Liver (tissue), 7 donors: ENCODE measurements at regions not wholly inside any gene's neighbourhood (a gene's known extent, or its start where the extent isn't known, plus 50 kb on each side); places are given as distances from the start of the nearest gene placed in this dataset.

Experiments used
- DNase-seq: peaks from one replicate; pipeline ENCODE4 v3.0.0-alpha.2; 2017; ENCODE audit warnings: low spot score
- H3K27ac ChIP-seq, 2 donors: one replicate each; pipeline ENCODE4 v1.7.0; 2013; ENCODE audit warnings: inconsistent platforms in 2 of 2, low read length in 2 of 2, control low read depth in 1 of 2, low read depth in 1 of 2, mild to moderate bottlenecking in 1 of 2
- H3K27me3 ChIP-seq, 4 donors: one replicate each; pipeline versions ENCODE4 v1.6.1 to v1.7.0; 2013; ENCODE audit warnings: low read length in 3 of 4, inconsistent platforms in 1 of 4, mild to moderate bottlenecking in 1 of 4, moderate library complexity in 1 of 4; ENCODE audit not compliant: control insufficient read depth in 4 of 4, insufficient read depth in 4 of 4
- H3K36me3 ChIP-seq, 4 donors: one replicate each; pipeline versions ENCODE4 v1.6.1 to v1.7.0; 2013; ENCODE audit warnings: low read length in 3 of 4, mild to moderate bottlenecking in 3 of 4, low read depth in 1 of 4, moderate library complexity in 1 of 4; ENCODE audit not compliant: control insufficient read depth in 4 of 4, insufficient read depth in 3 of 4
- H3K4me1 ChIP-seq, 4 donors: one replicate each; pipeline versions ENCODE4 v1.6.1 to v1.7.0; 2013; ENCODE audit warnings: low read length in 3 of 4, mild to moderate bottlenecking in 3 of 4, moderate library complexity in 1 of 4; ENCODE audit not compliant: control insufficient read depth in 4 of 4, insufficient read depth in 4 of 4
- H3K4me3 ChIP-seq, 3 donors: one replicate each; pipeline versions ENCODE4 v1.6.1 to v1.7.0; 2013; ENCODE audit warnings: low read length in 3 of 3, control low read depth in 1 of 3, low read depth in 1 of 3, mild to moderate bottlenecking in 1 of 3
- H3K9ac ChIP-seq, 2 donors: one replicate each; pipeline ENCODE4 v1.7.0; 2013; ENCODE audit warnings: low read length in 2 of 2, mild to moderate bottlenecking in 2 of 2, moderate library complexity in 2 of 2, control low read depth in 1 of 2, low read depth in 1 of 2
- H3K9me3 ChIP-seq, 4 donors: one replicate each; pipeline versions ENCODE4 v1.6.1 to v1.7.0; 2013; ENCODE audit warnings: low read length in 3 of 4; ENCODE audit not compliant: control insufficient read depth in 4 of 4
- EGR1 ChIP-seq, 2 donors: IDR thresholded peaks; 2 replicates each; pipeline ENCODE4 v1.6.1; 2016 to 2018; ENCODE audit warnings: antibody characterized with exemption in 2 of 2, low read depth in 2 of 2
- FOXA1 ChIP-seq: IDR thresholded peaks from 2 replicates; pipeline ENCODE4 v1.6.1; 2016; ENCODE audit warnings: antibody characterized with exemption
- FOXA2 ChIP-seq: IDR thresholded peaks from 2 replicates; pipeline ENCODE4 v1.6.1; 2016; ENCODE audit warnings: antibody characterized with exemption
- GABPA ChIP-seq, 2 donors: IDR thresholded peaks in 1 of 2; conservative IDR thresholded peaks in 1 of 2; 2 replicates each; pipeline ENCODE4 v1.6.1; 2016; ENCODE audit warnings: antibody characterized with exemption in 2 of 2, mild to moderate bottlenecking in 1 of 2, moderate library complexity in 1 of 2
- HNF4A ChIP-seq, 2 donors: conservative IDR thresholded peaks; 2 replicates each; pipeline ENCODE4 v1.6.1; 2016; ENCODE audit warnings: antibody characterized with exemption in 2 of 2, mild to moderate bottlenecking in 2 of 2
- HNF4G ChIP-seq: IDR thresholded peaks from 2 replicates; pipeline ENCODE4 v1.6.1; 2016; ENCODE audit warnings: antibody characterized with exemption
- JUND ChIP-seq, 2 donors: IDR thresholded peaks; 2 replicates each; pipeline ENCODE4 v1.6.1; 2016; ENCODE audit warnings: antibody characterized with exemption in 2 of 2
- NR2F2 ChIP-seq: IDR thresholded peaks from 2 replicates; pipeline ENCODE4 v1.6.1; 2016; ENCODE audit warnings: antibody characterized with exemption
- RAD21 ChIP-seq, 2 donors: IDR thresholded peaks; 2 replicates each; pipeline ENCODE4 v1.6.1; 2016; ENCODE audit warnings: antibody characterized with exemption in 2 of 2, mild to moderate bottlenecking in 2 of 2
- RXRA ChIP-seq, 2 donors: IDR thresholded peaks; 2 replicates each; pipeline ENCODE4 v1.6.1; 2017 to 2018; ENCODE audit warnings: antibody characterized with exemption in 2 of 2, mild to moderate bottlenecking in 1 of 2
- SP1 ChIP-seq: IDR thresholded peaks from 2 replicates; pipeline ENCODE4 v1.6.1; 2018; ENCODE audit warnings: antibody characterized with exemption, mild to moderate bottlenecking
- TAF1 ChIP-seq: conservative IDR thresholded peaks from 2 replicates; pipeline ENCODE4 v1.6.1; 2016; ENCODE audit warnings: antibody characterized with exemption, mild to moderate bottlenecking
- YY1 ChIP-seq: IDR thresholded peaks from 2 replicates; pipeline ENCODE4 v1.6.1; 2016; ENCODE audit warnings: antibody characterized with exemption, mild to moderate bottlenecking
- whole genome bisulfite sequencing: extraction: QIAGEN DNeasy Blood & Tissue Kit; methylation state at CpG from one replicate; pipeline ENCODE4 v1.1.7; 2013; 5-methylcytosine and 5-hydroxymethylcytosine counted together
- TF ChIP-seq, protein P1 (sequence below): IDR thresholded peaks from 2 replicates; pipeline ENCODE4 v1.6.1; 2016; ENCODE audit warnings: antibody characterized with exemption
- TF ChIP-seq, protein P2 (sequence below): IDR thresholded peaks from 2 replicates; pipeline ENCODE4 v1.6.1; 2016; ENCODE audit warnings: antibody characterized with exemption
- TF ChIP-seq, protein P3 (sequence below): IDR thresholded peaks from 2 replicates; pipeline ENCODE4 v1.6.1; 2016; ENCODE audit warnings: antibody characterized with exemption, mild to moderate bottlenecking
- donor health status: healthy.
- donor health status: healthy.
- donor health status: healthy.
- donor health status: healthy.

DNA sequence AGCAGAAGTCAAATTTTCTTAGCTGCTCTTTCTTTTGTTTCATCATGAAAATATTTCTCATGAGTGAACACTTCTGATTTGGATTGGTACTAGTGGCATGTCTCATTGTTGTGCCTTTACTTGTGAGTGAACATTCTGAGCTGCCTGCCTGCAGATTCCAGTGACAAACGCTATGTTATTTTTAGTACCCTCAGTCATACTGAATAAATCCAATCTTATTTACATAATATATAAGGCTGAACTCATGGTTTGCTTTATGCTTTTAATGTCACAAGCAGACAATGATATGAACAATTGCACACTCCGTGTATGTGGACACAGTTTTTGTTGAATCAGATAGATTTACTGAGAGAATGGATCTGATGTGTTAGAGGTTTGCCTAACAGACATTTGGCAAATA, 67.8 kb downstream of the ACTBL2 start:
- H3K9ac ChIP-seq: no peak overlapping the region
- H3K9me3 ChIP-seq: no peaks in the 10 kb centered on the region
- H3K36me3 ChIP-seq: no peaks in the 10 kb centered on the region
- 80% methylated on average over 2 of the region's 2 CpGs for WGBS
- no peak for TF ChIP-seq JUND (IDR thresholded peaks at IDR 0.05)
- TF ChIP-seq FOXA2: no peak
- TF ChIP-seq YY1: no peak
- TF ChIP-seq HNF4G: no peak
- TF ChIP-seq, protein P1, sequence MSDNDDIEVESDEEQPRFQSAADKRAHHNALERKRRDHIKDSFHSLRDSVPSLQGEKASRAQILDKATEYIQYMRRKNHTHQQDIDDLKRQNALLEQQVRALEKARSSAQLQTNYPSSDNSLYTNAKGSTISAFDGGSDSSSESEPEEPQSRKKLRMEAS: no peak
- TF ChIP-seq RAD21 (IDR thresholded peaks at IDR 0.05): no peak
- no peak for TF ChIP-seq NR2F2
- H3K4me1 ChIP-seq: peaks cover 0 to 9% (median 3%) of the 10 kb centered on the region in 4 donors
- H3K4me3 ChIP-seq: no peak overlapping the region
- no peak for DNase-seq
- H3K27ac ChIP-seq: no peak overlapping the region
- H3K27me3 ChIP-seq: no peaks in the 10 kb centered on the region

DNA sequence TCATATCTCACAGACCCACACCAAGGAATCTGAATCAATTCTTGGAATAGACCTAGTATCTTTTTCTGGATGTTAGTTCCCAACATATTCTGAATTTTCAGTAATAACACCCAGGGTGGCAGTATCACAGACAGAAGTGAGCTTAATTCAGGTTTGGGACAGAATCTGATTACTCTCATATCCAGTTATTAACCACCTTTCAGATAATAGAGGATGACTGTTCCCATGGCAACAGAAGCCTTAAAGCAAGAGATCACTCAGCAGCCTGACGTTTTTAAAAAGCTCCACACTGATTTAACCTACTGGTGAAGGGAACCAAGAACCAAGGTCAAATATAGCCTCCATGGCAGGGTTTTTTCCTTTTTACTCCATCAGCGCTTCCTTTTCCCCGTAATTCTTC, 68.4 kb downstream of the ACTBL2 start:
- TF ChIP-seq HNF4A (conservative IDR thresholded peaks at IDR 0.05): no peak
- TF ChIP-seq RAD21 (IDR thresholded peaks at IDR 0.05): no peak
- no peak for TF ChIP-seq FOXA1
- no peak for TF ChIP-seq HNF4G
- TF ChIP-seq RXRA (IDR thresholded peaks at IDR 0.05): no peak
- TF ChIP-seq, protein P1: no peak
- TF ChIP-seq SP1: no peak
- TF ChIP-seq GABPA (IDR thresholded peaks at IDR 0.05 in 1 of 2, conservative IDR thresholded peaks at IDR 0.05 in 1 of 2): no peak
- no peak for TF ChIP-seq TAF1
- TF ChIP-seq, protein P2, sequence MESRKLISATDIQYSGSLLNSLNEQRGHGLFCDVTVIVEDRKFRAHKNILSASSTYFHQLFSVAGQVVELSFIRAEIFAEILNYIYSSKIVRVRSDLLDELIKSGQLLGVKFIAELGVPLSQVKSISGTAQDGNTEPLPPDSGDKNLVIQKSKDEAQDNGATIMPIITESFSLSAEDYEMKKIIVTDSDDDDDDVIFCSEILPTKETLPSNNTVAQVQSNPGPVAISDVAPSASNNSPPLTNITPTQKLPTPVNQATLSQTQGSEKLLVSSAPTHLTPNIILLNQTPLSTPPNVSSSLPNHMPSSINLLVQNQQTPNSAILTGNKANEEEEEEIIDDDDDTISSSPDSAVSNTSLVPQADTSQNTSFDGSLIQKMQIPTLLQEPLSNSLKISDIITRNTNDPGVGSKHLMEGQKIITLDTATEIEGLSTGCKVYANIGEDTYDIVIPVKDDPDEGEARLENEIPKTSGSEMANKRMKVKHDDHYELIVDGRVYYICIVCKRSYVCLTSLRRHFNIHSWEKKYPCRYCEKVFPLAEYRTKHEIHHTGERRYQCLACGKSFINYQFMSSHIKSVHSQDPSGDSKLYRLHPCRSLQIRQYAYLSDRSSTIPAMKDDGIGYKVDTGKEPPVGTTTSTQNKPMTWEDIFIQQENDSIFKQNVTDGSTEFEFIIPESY: no peak
- no peak for TF ChIP-seq EGR1 (IDR thresholded peaks at IDR 0.05; ENCODE audit: low read depth in 2 of 2)
- TF ChIP-seq YY1: no peak
- no peak overlapping the region for H3K9ac ChIP-seq
- H3K36me3 ChIP-seq: no peaks in the 10 kb centered on the region
- H3K4me3 ChIP-seq: no peak overlapping the region
- peaks cover 2 to 11% (median 5%) of the 10 kb centered on the region in 4 donors for H3K4me1 ChIP-seq
- H3K9me3 ChIP-seq: no peaks in the 10 kb centered on the region
- DNase-seq: no peak
- WGBS: 59% methylated on average over 3 of the region's 3 CpGs
- H3K27ac ChIP-seq: no peak overlapping the region
- H3K27me3 ChIP-seq: no peaks in the 10 kb centered on the region

DNA sequence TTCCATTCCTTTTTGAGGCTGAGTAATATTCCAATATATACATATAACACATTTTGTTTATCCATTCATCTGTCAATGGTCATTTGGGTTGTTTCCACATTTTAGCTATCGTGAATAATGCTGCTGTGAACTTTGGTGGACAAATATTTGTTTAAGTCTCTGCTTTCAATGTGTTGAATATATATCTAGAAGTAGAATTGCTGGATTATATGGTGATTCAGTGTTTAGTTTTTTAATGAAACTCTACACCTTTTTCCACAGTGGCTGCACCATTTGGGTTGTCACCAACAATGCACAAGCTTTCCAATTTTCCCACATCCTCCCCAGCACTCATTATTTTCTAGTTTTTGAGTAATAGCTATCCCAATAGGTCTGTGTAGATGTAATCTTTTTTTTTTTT, 69.5 kb downstream of the ACTBL2 start:
- H3K27ac ChIP-seq: no peak overlapping the region
- no peaks in the 10 kb centered on the region for H3K9me3 ChIP-seq
- no peaks in the 10 kb centered on the region for H3K27me3 ChIP-seq
- DNase-seq: no peak
- TF ChIP-seq, protein P1: no peak
- TF ChIP-seq, protein P3, sequence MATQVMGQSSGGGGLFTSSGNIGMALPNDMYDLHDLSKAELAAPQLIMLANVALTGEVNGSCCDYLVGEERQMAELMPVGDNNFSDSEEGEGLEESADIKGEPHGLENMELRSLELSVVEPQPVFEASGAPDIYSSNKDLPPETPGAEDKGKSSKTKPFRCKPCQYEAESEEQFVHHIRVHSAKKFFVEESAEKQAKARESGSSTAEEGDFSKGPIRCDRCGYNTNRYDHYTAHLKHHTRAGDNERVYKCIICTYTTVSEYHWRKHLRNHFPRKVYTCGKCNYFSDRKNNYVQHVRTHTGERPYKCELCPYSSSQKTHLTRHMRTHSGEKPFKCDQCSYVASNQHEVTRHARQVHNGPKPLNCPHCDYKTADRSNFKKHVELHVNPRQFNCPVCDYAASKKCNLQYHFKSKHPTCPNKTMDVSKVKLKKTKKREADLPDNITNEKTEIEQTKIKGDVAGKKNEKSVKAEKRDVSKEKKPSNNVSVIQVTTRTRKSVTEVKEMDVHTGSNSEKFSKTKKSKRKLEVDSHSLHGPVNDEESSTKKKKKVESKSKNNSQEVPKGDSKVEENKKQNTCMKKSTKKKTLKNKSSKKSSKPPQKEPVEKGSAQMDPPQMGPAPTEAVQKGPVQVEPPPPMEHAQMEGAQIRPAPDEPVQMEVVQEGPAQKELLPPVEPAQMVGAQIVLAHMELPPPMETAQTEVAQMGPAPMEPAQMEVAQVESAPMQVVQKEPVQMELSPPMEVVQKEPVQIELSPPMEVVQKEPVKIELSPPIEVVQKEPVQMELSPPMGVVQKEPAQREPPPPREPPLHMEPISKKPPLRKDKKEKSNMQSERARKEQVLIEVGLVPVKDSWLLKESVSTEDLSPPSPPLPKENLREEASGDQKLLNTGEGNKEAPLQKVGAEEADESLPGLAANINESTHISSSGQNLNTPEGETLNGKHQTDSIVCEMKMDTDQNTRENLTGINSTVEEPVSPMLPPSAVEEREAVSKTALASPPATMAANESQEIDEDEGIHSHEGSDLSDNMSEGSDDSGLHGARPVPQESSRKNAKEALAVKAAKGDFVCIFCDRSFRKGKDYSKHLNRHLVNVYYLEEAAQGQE: no peak
- no peak for TF ChIP-seq RAD21 (IDR thresholded peaks at IDR 0.05)
- TF ChIP-seq HNF4G: no peak
- TF ChIP-seq EGR1 (IDR thresholded peaks at IDR 0.05; ENCODE audit: low read depth in 2 of 2): no peak
- TF ChIP-seq SP1: no peak
- no peak for TF ChIP-seq TAF1
- no peak for TF ChIP-seq GABPA (IDR thresholded peaks at IDR 0.05 in 1 of 2, conservative IDR thresholded peaks at IDR 0.05 in 1 of 2)
- TF ChIP-seq HNF4A (conservative IDR thresholded peaks at IDR 0.05): no peak
- peaks cover 5 to 18% (median 15%) of the 10 kb centered on the region in 4 donors for H3K4me1 ChIP-seq
- no peaks in the 10 kb centered on the region for H3K36me3 ChIP-seq
- H3K9ac ChIP-seq: no peak overlapping the region
- WGBS: 31% methylated on average over 1 of the region's 1 CpG
- no peak overlapping the region for H3K4me3 ChIP-seq
